Breast epithelium (tissue), 4 donors: ENCODE measurements at regions not wholly inside any gene's neighbourhood (a gene's known extent, or its start where the extent isn't known, plus 50 kb on each side); places are given as distances from the start of the nearest gene placed in this dataset.

Source experiments
- DNase-seq, 2 donors: peaks; one replicate each; pipeline ENCODE4 v3.0.0-alpha.2; 2019; ENCODE audit warnings: low spot score in 2 of 2
- H3K27ac ChIP-seq, 2 donors: fragments of 200-600 bp; sonication (generic) in 1 of 2; one replicate each; pipeline ENCODE4 v1.5.1; 2016 to 2019; ENCODE audit warnings: mild to moderate bottlenecking in 1 of 2
- H3K27me3 ChIP-seq, 2 donors: fragments of 200-600 bp; sonication (generic) in 1 of 2; one replicate each; pipeline versions ENCODE4 v1.5.1 to v1.6.0; 2017 to 2019; ENCODE audit warnings: control low read depth in 1 of 2, mild to moderate bottlenecking in 1 of 2
- H3K36me3 ChIP-seq: fragments of 200-600 bp; one replicate; pipeline ENCODE4 v1.5.1; 2019
- H3K4me1 ChIP-seq, 2 donors: fragments of 200-600 bp; sonication (generic); one replicate each; pipeline ENCODE4 v1.5.1; 2016 to 2019; ENCODE audit warnings: control low read depth in 1 of 2
- H3K4me3 ChIP-seq, 3 donors: fragments of 200-600 bp; sonication (generic); 1 replicate in 2 of 3; 2 replicates in 1 of 3; pipeline ENCODE4 v1.5.1; 2016 to 2019; ENCODE audit warnings: mild to moderate bottlenecking in 3 of 3, moderate library complexity in 2 of 3
- H3K9me3 ChIP-seq, 2 donors: fragments of 200-600 bp; sonication (generic) in 1 of 2; one replicate each; pipeline ENCODE4 v1.5.1; 2016 to 2019; ENCODE audit warnings: control low read depth in 1 of 2
- POLR2A ChIP-seq: fragments of 450-650 bp; IDR thresholded peaks from one replicate; pipeline ENCODE4 v1.6.1; 2016; ENCODE audit warnings: antibody characterized with exemption, mild to moderate bottlenecking, moderate library complexity
- POLR2AphosphoS5 ChIP-seq, 3 donors: sonication (generic); formaldehyde crosslinking; IDR thresholded peaks; one replicate each; pipeline ENCODE4 v1.6.1; 2017; ENCODE audit warnings: antibody characterized with exemption in 3 of 3
- intact Hi-C: fragments of 100-400 bp; cut with DNase I; formaldehyde crosslinking; loops from one replicate; pipeline ENCODE4 v1.15.1; 2023; ENCODE audit warnings: low total_unique reads
- TF ChIP-seq, protein P1 (sequence below), 3 donors: fragments of 450-650 bp; IDR thresholded peaks; one replicate each; pipeline ENCODE4 v1.5.1; 2016 to 2017; ENCODE audit warnings: antibody characterized with exemption in 3 of 3, mild to moderate bottlenecking in 3 of 3, moderate library complexity in 3 of 3

DNA sequence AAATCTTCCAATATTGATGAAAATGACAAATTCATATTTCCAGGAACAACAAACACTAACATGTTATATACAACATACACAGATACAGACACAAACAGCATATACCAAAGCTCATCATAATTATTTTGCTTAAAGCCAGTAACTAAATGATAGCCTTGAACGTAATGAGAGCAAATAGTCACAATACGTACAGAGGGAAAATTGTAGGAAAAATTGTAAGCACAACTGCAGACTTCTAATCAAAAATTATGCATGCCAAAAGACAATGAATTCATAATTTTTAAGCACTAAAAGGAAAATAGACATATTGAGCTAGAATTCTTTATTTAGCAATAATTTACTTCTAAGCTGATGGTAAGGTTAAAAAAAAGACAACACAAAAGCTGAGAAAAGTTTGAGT lies 1466.9 kb upstream of the CELF2 start:
- no peaks in the 10 kb centered on the region for H3K36me3 ChIP-seq
- intact Hi-C loops = no loop called here
- no peak for TF ChIP-seq POLR2AphosphoS5 (IDR thresholded peaks at IDR 0.05)
- TF ChIP-seq, protein P1, sequence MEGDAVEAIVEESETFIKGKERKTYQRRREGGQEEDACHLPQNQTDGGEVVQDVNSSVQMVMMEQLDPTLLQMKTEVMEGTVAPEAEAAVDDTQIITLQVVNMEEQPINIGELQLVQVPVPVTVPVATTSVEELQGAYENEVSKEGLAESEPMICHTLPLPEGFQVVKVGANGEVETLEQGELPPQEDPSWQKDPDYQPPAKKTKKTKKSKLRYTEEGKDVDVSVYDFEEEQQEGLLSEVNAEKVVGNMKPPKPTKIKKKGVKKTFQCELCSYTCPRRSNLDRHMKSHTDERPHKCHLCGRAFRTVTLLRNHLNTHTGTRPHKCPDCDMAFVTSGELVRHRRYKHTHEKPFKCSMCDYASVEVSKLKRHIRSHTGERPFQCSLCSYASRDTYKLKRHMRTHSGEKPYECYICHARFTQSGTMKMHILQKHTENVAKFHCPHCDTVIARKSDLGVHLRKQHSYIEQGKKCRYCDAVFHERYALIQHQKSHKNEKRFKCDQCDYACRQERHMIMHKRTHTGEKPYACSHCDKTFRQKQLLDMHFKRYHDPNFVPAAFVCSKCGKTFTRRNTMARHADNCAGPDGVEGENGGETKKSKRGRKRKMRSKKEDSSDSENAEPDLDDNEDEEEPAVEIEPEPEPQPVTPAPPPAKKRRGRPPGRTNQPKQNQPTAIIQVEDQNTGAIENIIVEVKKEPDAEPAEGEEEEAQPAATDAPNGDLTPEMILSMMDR (IDR thresholded peaks at IDR 0.05) = no peak
- H3K9me3 ChIP-seq = peaks cover 0 to 6% of the 10 kb centered on the region in 2 donors
- no peak overlapping the region for H3K27ac ChIP-seq
- no peaks in the 10 kb centered on the region for H3K27me3 ChIP-seq
- no peaks in the 10 kb centered on the region for H3K4me1 ChIP-seq
- H3K4me3 ChIP-seq = no peak overlapping the region
- no peak for DNase-seq

GRCh38 chr10:9554321-9554720 lies 1463.4 kb upstream of the CELF2 start:
- no peaks in the 10 kb centered on the region for H3K27me3 ChIP-seq

DNA sequence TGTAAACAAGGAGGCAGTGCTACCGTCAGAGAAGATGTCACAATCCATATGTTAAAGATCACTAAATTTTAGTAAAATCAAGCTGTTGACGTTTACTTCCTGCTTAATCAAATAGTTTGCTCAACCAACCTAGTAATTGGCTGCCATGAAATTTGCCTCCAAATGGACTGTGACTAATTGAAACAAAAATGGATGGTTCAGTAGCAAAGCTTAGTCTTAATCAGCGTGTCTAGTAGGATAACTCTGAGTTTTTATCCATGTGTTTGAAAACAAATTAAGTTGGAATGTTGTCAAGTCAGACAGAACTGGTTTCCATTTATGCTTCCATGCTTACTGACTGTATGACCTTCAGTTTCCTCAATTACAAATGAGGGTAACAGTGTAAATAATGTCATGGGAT lies 1456.7 kb upstream of the CELF2 start:
- intact Hi-C loops = no loop called here

More at GRCh38 chr10:9554321-9554720, 1463.4 kb upstream of the CELF2 start:
- TF ChIP-seq POLR2A (no peak), POLR2AphosphoS5 (IDR thresholded peaks at IDR 0.05) (no peak)
- TF ChIP-seq, protein P1 (IDR thresholded peaks at IDR 0.05) = no peak
- no peaks in the 10 kb centered on the region for H3K36me3 ChIP-seq
- intact Hi-C loops = no loop called here
- H3K9me3 ChIP-seq = peaks cover 0 to 6% of the 10 kb centered on the region in 2 donors
- H3K4me1 ChIP-seq = no peaks in the 10 kb centered on the region
- DNase-seq = no peak
- H3K27ac ChIP-seq = no peak overlapping the region
- H3K4me3 ChIP-seq = no peak overlapping the region

DNA sequence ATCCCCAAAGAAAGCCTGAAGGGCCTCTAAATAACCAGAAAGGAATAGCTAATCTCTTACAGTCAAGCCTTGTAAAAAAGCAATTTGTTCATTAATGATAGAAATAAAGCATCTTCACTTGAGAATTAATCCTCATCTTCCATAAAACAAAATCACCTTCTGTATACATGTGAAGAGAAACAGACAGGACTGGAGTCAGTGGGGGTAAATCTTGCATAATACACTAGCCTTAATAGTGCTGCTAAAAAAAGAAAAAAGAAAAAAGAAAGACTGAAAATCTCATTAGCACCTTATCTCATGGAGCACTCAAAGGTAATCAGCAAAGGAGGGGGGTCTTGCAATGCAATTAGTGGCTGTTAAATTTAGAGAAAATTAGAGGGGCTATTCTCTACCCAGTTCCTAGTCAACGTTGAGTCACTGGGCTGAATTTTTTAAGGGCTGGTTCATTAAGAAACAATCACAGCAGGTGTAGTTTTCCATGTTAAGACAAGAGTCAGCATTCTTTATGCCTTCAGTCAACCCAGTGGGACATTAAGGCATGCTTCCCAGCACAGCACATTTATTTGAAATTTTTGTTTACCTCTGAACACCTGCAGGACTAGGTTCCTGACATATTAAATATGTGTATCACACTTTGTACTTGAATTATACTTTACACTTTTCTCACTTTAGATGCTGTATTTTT lies 1455.7 kb upstream of the CELF2 start:
- no peaks in the 10 kb centered on the region for H3K9me3 ChIP-seq
- no peaks in the 10 kb centered on the region for H3K36me3 ChIP-seq
- intact Hi-C loops = no loop called here
- H3K4me3 ChIP-seq = no peak overlapping the region
- H3K4me1 ChIP-seq = no peaks in the 10 kb centered on the region
- no peaks in the 10 kb centered on the region for H3K27me3 ChIP-seq
- H3K27ac ChIP-seq = no peak overlapping the region
- TF ChIP-seq POLR2AphosphoS5 (IDR thresholded peaks at IDR 0.05) (no peak), POLR2A (no peak)
- TF ChIP-seq, protein P1 (IDR thresholded peaks at IDR 0.05) = no peak
- no peak for DNase-seq

More for the DNA sequence above, 1456.7 kb upstream of the CELF2 start:
- Histone ChIP-seq H3K9me3 (no peaks in the 10 kb centered on the region), H3K27ac (no peak overlapping the region), H3K36me3 (no peaks in the 10 kb centered on the region), H3K4me1 (no peaks in the 10 kb centered on the region), H3K27me3 (no peaks in the 10 kb centered on the region), H3K4me3 (no peak overlapping the region)
- DNase-seq = no peak
- no peak for TF ChIP-seq POLR2AphosphoS5 (IDR thresholded peaks at IDR 0.05)
- TF ChIP-seq, protein P1 (IDR thresholded peaks at IDR 0.05) = no peak
- no peak for TF ChIP-seq POLR2A

DNA sequence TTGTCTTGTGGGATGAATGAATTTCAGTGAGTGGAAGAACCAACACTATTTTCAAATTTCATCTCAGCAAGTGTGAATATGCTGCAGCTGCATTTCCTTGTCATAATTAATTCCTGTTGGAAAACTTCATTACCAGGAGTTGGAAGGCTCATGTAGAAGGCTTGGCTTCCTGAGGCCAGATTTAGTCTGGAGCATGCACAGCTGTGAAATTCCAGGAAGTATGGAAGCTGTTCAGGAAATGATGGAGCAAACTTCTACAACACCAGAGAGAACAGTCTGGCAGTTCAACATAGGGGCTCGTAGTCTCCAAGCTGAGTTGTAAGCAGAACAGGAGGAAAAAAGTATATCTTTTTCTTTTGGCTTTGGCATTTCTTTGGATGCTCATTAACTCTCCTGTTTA lies 1439.9 kb upstream of the CELF2 start:
- no peaks in the 10 kb centered on the region for H3K9me3 ChIP-seq
- no peaks in the 10 kb centered on the region for H3K27me3 ChIP-seq
- no peak overlapping the region for H3K4me3 ChIP-seq
- no peaks in the 10 kb centered on the region for H3K4me1 ChIP-seq
- TF ChIP-seq POLR2AphosphoS5 (IDR thresholded peaks at IDR 0.05) = no peak
- TF ChIP-seq, protein P1 (IDR thresholded peaks at IDR 0.05) = no peak
- no peak for TF ChIP-seq POLR2A
- no peaks in the 10 kb centered on the region for H3K36me3 ChIP-seq
- H3K27ac ChIP-seq = no peak overlapping the region
- DNase-seq = no peak
- intact Hi-C loops = no loop called here
